DMS53 (cell line): ENCODE measurements at regions not wholly inside any gene's neighbourhood (a gene's known extent, or its start where the extent isn't known, plus 50 kb on each side); places are given as distances from the start of the nearest gene placed in this dataset.
"Not testable (repeated sequence)": the region's sequence is repeated elsewhere in the genome, so short reads cannot be mapped to it uniquely, and the experiment has no call there.

Experiments
- DNase-seq: peaks from one replicate; lab custom pipeline; 2025; lab: John Stamatoyannopoulos, UW

DNA sequence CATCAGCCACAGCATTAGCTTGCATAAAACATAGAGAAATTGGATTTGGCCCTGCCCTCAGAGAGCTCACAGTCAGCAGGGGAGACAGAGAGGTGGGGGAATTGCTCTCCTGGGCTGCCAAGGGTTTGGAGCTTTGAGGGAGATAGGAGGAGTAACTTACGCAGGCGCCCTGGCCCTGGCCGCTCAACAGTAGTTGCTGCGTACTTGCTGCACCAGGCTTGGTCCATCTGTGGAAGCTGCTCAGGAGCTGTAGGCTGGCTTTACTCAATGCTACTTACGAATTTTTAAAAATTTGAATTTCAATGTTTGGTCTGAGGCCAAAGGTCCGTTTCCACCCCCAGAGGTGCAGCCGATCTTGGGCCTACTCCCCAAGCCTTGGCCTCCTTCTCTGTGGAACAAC, 83.3 kb downstream of the CPZ start:
- DNase-seq, result no peak

DNA sequence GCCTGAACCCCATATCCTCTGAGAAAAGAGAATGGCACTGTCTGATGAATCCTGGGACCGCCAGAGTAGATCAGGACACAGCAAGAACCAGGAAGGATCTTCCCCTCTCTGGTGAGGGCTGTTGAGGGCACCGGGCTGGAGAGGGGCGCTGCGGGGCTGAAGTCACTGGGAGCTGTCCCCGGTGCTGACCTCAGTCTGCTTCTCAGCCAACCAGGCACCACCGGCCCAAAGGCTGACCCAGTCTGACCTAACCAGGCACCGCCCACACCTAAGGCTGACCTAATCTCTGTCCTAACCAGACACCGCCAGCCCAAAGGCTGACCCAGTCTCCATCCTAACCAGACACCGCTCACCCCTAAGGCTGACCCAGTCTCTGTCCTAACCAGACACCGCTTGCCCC, 82.8 kb downstream of the CPZ start:
- no peak for DNase-seq

DNA sequence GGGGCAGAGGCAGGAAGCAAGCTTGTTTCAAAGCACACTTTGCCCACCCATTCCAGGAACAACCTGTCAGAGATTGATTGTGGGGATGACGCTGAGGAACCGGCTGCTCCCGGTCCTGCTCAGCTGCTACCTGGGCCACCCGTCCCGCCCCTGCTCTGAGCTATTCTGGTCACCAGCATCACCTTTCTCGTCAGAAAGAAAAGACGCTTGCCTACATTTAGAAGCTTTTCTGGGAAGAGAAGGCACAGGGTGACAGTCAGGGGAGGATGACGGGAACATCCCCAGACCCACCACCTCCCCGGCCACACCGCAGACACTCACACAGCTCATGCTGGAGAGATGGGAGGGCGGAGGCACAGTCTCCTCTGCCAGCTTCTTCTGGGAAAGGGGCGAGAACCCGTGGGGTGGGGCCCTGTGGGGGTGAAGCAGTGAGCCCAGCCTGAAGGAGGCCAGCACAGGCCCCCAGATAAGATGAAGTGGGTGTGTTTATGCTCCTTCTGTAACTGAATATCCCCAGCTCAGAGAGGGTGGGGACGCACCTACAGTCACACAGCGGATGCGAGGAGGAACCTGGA, 81.8 kb downstream of the CPZ start:
- no peak for DNase-seq

DNA sequence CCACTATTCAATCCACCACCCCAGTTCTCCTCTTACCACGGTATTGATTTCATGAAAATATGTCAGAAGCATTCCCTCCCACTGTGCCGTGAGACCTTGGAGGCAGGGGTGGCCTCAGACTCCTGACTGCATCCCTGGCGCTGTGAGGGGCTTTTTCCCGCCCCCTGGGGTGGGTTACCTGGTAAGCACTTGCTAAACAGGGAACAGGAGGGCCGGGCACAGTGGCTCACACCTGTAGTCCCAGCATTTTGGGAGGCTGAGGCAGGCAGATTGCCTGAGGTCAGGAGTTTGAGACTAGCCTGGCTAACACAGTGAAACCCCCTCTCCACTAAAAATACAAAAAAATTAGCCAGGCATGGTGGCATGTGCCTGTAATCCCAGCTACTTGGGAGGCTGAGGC, 80.5 kb downstream of the CPZ start:
- DNase-seq, result not testable (repeated sequence)

DNA sequence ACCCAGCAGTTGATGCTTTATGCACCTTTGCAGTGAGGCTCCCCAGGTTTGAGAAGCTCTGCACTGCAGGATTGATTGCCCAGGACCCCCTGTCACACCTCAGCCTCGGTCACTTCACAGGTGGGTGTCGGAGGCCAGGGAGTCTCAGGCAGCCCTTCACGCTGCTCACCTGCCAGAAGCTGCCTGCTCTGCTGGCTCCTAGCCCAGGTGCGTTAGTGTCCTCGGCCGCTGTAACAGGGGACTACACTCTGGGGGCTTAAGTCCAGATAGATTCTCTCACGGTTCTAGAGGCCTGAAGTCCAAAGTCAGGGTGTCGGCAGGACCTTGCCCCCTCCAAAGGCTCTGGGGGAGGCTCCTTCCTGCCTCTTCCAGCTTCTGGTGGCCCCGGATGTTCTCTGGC, 79.9 kb downstream of the CPZ start:
- no peak for DNase-seq

DNA sequence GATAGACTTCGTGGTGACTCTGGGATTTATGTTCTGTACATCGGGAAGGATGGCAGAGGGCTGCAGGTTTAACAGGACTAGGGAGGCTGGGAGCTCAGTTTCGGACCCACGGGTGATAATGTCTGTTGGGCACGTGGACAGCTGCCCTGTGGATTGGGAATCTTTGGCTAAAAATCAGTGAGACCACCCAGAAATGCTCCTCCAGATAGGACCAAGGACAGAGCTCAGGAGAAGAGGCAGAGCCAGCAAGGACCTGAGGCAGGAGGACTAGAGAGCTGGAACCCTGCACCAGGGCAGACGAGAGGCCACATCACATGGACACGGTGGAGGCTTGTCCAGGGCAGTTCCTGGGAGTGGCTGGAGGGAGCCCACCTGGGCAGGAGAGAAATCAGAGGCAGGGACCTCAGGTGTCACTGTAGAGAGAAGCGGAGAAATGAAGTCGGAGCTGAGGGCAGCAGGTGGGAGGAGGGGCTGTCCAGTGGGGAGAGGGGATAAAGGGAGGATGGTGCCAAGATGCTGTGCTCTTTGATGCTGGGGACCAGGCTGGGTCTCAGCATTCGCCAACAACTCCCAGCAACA, 79.2 kb downstream of the CPZ start:
- DNase-seq, result no peak
